ENCODE measurements at regions not wholly inside any gene's neighbourhood (a gene's known extent, or its start where the extent isn't known, plus 50 kb on each side); places are given as distances from the start of the nearest gene placed in this dataset.

DNA sequence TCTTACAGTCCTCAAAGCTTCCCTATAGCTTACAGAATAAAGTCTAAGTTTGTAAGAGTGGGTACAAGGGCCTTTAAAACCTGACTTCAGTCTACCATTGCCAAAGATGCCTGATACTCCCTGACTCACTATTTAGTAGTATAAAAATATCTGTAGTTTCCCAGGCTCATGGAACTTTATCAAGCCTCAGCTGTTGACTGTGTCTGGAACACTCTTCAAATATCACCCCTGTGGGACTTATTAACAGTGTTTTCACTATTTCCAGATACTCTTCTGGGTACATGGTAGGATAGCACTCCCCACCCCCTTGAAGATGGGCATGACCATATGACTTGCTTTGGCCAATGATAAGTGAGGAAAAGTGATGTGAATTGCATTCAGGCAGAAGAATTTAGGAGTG lies 105.3 kb upstream of the TENT5A start:
- TF ChIP-seq CTCF (IDR thresholded peaks at IDR 0.05), result no peak
- no peak for TF ChIP-seq EP300 (IDR thresholded peaks at IDR 0.05)
- no peak for TF ChIP-seq POLR2AphosphoS5 (IDR thresholded peaks at IDR 0.05)
- TF ChIP-seq POLR2A (IDR thresholded peaks at IDR 0.05), result no peak
